ENCODE measurements at regions not wholly inside any gene's neighbourhood (a gene's known extent, or its start where the extent isn't known, plus 50 kb on each side); places are given as distances from the start of the nearest gene placed in this dataset.
"Not testable (repeated sequence)": the region's sequence is repeated elsewhere in the genome, so short reads cannot be mapped to it uniquely, and the experiment has no call there.

DNA sequence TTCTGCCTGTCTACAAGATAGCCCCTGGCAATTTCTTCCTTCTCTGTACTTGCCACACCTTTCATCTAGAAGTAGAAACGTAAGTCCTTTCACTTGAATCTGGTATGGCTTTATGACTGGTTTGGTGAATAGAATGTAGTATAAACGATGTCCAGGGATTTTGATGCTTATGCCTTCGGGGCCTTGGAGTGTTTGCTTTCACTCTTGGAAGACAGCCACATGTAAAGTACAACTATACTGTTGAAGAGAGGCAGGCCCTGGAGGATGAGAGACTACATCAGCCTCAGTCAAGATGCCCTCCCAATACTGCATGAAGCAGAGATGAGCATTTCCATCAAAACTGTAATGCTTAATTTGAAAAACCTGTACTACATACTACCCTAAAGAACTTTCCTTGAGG lies 553.8 kb upstream of the C9orf72 start:
- no peak for DNase-seq

DNA sequence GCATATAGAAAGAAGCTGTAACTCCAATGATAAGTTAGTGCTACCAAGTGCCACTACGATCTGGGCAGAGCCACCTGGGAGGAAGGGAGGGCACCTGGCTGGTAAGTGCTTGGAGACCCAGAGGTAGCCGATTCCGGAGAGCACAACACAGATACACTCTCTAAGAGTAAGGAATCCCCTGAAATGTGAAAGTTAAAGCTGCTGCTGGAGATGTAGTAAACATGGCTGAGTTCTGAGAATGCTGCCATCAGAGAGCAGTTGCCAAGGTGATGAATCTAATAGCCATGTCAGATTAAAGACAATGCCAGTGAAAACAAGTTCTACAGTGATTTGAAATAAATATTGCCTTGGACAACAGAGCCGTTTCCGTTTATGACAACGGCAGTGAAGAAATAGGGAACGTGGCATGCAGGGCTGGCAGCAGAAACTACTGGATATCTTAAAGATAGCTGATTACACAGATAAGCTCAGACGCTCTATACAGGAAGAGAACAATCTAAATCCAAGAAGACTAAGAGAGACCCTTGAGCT lies 561.2 kb upstream of the C9orf72 start:
- DNase-seq, result no peak

DNA sequence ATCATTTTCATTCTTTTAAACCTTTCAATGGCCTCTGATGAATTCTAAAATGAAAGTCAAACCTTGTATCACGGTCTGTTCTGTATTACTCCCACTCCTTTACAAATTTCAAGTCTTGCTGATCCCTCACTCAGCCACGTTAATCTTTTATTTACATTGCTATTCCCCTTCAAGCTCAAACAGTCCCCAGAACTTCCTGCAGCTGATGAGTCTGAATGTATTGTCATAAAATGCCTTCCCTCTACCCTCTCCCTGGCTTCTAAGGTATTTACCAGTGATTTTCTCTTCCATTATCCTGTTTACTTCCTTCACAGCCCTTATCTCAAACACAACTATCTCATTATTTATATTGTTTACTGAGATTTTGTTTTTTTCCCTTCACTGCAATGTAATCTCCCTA lies 562.3 kb upstream of the C9orf72 start:
- DNase-seq, result no peak

GRCh38 chr9:28136113-28136512 lies 562.8 kb upstream of the C9orf72 start:
- no peak for DNase-seq

GRCh38 chr9:28147430-28147829 lies 574.1 kb upstream of the C9orf72 start:
- DNase-seq, result not testable (repeated sequence)

- DNase-seq, result not testable (repeated sequence)
These were observed 574.8 kb upstream of the C9orf72 start for GRCh38 chr9:28147923-28148597.

GRCh38 chr9:28149361-28150050 lies 576.2 kb upstream of the C9orf72 start:
- DNase-seq, result not testable (repeated sequence)

GRCh38 chr9:28155067-28155466 lies 581.8 kb upstream of the C9orf72 start:
- no peak for DNase-seq

DNA sequence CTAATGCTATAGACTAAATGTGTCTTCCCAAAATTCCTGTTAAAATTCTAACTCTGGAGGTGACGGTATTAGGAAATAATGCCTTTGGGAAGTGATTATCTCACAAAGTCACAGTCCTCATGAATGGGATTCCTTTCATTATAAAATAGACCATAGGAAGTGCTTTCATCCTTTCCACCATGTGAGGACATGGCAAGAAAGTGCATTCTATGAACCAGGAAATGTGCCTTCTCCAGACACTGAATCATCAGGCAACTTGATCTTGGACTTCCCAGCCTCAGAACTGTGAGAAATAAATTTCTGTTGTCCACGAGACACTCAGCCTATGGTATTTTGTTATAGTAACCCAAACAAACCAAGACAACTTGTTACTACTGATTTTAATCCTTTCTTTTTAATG lies 582.4 kb upstream of the C9orf72 start:
- DNase-seq, result no peak

DNA sequence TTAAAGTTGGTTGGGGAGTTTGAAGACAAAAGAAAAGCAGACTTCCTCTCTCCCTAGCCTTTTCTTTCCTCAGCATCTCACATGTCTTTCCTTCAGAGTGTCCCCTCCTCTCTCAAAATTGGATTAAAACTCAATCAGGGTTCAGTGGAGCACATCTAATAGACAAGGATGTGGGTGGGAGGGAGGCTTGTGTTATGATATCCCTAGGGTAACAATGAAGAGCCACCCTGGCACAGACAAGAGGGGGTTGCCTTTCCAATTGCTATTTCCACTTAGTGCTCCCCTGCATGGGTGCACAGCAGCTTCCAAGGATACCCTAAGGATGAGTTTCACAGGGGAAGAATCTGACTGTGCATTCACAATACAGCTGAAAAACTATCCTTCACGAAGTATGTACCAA lies 585.2 kb upstream of the C9orf72 start:
- no peak for DNase-seq

DNA sequence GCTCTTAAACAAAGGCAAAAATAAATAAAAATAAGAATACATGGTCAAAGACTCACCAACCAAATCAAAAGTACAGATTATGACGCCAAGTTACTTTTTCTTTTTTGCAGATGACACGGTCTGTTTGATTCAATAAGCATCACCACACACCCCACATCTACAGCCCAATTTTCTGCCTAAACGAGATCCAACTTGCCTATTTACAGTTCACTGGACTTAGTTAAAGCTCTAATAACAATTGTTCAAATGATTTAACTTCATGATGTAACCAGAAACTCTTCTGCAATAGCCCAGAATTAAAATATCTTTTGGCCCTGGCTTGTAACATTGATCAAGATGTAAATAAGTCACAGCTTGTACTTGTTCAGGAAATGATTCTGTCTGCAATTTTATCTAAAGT lies 590.3 kb upstream of the C9orf72 start:
- no peak for DNase-seq

DNA sequence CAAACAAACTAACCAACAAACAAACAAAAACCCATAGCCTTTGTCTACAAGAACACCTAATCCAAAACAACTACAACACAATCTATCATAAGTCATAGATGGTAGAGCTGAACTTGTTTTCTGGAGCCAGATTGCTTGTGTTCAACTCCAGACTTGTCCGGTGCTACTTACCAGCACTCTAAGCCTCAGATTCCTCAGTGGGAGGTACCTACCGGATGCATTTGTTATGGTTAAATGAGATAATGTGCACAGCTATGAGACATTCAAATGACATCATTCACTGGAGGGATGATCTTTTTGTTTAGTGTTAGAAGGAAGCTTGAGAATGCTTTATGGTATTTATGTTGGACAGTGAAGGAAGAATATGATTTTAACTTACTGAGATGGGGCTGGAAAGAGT lies 592.9 kb upstream of the C9orf72 start:
- DNase-seq, result no peak

GRCh38 chr9:28177142-28177541 lies 603.9 kb upstream of the C9orf72 start:
- DNase-seq, result no peak

DNA sequence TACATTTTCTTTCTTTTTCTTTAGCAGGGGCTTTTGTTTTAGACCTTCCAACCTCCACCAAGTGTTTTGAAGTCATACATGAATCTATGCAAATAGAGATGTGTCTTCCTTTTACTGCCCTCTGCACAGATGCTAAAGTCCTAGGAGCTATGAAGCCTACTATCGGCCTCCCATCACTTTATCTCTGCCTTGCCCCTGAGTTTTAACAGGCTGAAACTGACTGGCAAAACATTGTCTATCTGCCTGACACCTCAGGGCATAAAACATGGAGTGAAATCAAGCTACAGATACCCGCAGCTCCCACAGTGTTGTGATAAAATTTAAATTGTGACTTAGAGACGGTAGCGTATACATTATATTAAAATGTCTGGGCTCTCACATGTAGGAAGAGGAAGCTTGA lies 604.6 kb upstream of the C9orf72 start:
- no peak for DNase-seq

DNA sequence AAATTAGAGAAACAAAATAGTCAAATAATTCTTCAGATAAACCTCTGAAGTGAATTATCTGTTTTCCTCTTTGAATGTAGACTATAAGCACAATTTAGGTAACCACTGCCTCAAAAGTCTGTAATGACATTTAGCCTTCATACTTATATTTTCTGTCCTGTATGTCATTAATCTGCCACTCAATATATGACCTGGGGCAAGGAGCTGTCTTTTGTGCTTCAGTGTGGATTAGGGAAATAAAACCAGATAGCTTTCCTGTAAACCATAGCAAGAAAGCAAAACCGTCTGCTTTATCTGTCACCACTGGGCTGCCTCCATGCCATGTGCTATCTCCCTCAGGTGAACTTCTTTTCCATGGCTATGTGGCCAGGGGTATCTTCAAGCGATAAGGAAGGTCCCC lies 606.6 kb upstream of the C9orf72 start:
- no peak for DNase-seq

- DNase-seq, result no peak
These were observed 617.7 kb upstream of the C9orf72 start for GRCh38 chr9:28190981-28191380.

- no peak for DNase-seq
These were observed 624.4 kb upstream of the C9orf72 start for GRCh38 chr9:28197653-28198052.

DNA sequence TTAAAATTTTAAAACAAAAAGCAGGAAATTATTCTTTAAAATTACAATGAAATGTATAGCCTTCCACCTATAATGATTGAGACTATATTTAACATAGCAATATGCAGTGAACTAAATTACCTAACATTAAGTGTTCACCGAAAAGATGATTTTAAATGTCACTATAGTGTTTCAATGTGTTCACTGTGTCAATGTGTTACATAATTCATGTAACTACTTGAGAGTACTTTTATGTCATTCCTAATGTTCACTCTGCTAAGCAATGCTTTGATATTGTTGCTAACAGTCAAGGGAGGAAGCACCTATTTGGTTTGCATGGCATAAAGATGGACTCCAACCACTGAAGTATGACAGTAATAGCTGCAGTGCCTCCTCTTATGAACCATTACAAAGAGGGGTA lies 629.8 kb upstream of the C9orf72 start:
- no peak for DNase-seq

- no peak for DNase-seq
These were observed 633.0 kb upstream of the C9orf72 start for GRCh38 chr9:28206280-28206679.

GRCh38 chr9:28207657-28208056 lies 634.4 kb upstream of the C9orf72 start:
- DNase-seq, result no peak

DNA sequence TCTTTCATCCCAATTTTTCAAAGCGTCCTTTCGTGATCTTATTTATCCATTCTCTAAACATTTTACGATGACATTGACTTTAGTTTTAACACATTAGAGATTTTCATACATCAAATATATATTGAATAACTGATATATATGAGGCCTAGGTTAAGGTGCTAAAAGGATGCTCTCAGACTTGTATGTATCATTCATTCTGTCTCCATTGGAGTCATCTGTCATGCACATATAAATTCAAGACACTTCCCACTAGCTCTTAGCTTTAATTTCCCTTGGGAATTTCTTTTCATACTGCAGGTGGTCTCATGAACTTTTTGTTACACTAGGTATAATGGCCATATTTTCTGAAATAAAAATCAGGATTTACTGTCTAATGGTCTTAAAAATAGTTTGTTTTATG lies 635.8 kb upstream of the C9orf72 start:
- DNase-seq, result no peak

GRCh38 chr9:28212979-28213378 lies 639.7 kb upstream of the C9orf72 start:
- DNase-seq, result no peak

- no peak for DNase-seq
These were observed 642.4 kb upstream of the C9orf72 start for GRCh38 chr9:28215536-28216299.

- DNase-seq, result no peak
These were observed 659.4 kb upstream of the C9orf72 start for GRCh38 chr9:28232686-28233085.
